GM21381 (cell line): ENCODE measurements at regions not wholly inside any gene's neighbourhood (a gene's known extent, or its start where the extent isn't known, plus 50 kb on each side); places are given as distances from the start of the nearest gene placed in this dataset.
A peak's percentile ranks its signal among the peaks of the same experiment; 100 is the strongest.

Experiments used
- ATAC-seq: cut with Tn5 transposase; IDR thresholded peaks from one replicate; pipeline ENCODE4 v1.9.1; 2021; ENCODE audit warnings: mild to moderate bottlenecking, moderate library complexity; ENCODE audit not compliant: unreplicated experiment

- ATAC-seq, result no peak
Measured at GRCh38 chr1:87805666-87806378, 477.1 kb downstream of the LMO4 start.

- no peak for ATAC-seq
Measured at GRCh38 chr1:87806379-87807094, 477.9 kb downstream of the LMO4 start.

- no peak for ATAC-seq
Measured at GRCh38 chr1:87810166-87810565, 481.5 kb downstream of the LMO4 start.

- ATAC-seq, result peak; percentile 78
Measured at GRCh38 chr1:87812871-87813577, 484.3 kb downstream of the LMO4 start.

GRCh38 chr1:87814573-87814972 is 485.9 kb downstream of the LMO4 start:
- no peak for ATAC-seq

- no peak for ATAC-seq
Measured at GRCh38 chr1:87816646-87817045, 488.0 kb downstream of the LMO4 start.

- ATAC-seq, result no peak
Measured at GRCh38 chr1:87820668-87821334, 492.1 kb downstream of the LMO4 start.

GRCh38 chr1:87821335-87821697 is 492.6 kb downstream of the LMO4 start:
- ATAC-seq, result peak; percentile 32

- peak; percentile 76 for ATAC-seq
Measured at GRCh38 chr1:87826681-87827251, 498.1 kb downstream of the LMO4 start.

- peak; percentile 38 for ATAC-seq
Measured at GRCh38 chr1:87829360-87829759, 500.7 kb downstream of the LMO4 start.

- ATAC-seq, result no peak
Measured at GRCh38 chr1:87830432-87830978, 501.8 kb downstream of the LMO4 start.

GRCh38 chr1:87833166-87833565 is 504.5 kb downstream of the LMO4 start:
- no peak for ATAC-seq

- no peak for ATAC-seq
Measured at GRCh38 chr1:87834151-87834550, 505.5 kb downstream of the LMO4 start.

- no peak for ATAC-seq
Measured at GRCh38 chr1:87834941-87835340, 506.3 kb downstream of the LMO4 start.

- ATAC-seq, result peak; percentile 99
Measured at GRCh38 chr1:87840767-87841166, 512.1 kb downstream of the LMO4 start.

GRCh38 chr1:87841332-87841731 is 512.7 kb downstream of the LMO4 start:
- no peak for ATAC-seq

GRCh38 chr1:87842156-87842555 is 513.5 kb downstream of the LMO4 start:
- ATAC-seq, result no peak

- ATAC-seq, result no peak
Measured at GRCh38 chr1:87844251-87844650, 515.6 kb downstream of the LMO4 start.

GRCh38 chr1:87851490-87851889 is 522.8 kb downstream of the LMO4 start:
- ATAC-seq, result no peak

GRCh38 chr1:87852410-87853161 is 523.9 kb downstream of the LMO4 start:
- ATAC-seq, result no peak
